ENCODE measurements at regions not wholly inside any gene's neighbourhood (a gene's known extent, or its start where the extent isn't known, plus 50 kb on each side); places are given as distances from the start of the nearest gene placed in this dataset.
"Not testable (repeated sequence)": the region's sequence is repeated elsewhere in the genome, so short reads cannot be mapped to it uniquely, and the experiment has no call there.

GRCh38 chr17:53748159-53748820 is 74.4 kb upstream of the KIF2B start:
- POLR2A ChIA-PET; BruUV-seq (replicated peaks); H3K36me3 ChIP-seq (ENCODE audit: control insufficient read depth, insufficient read depth, low read length); H3K27me3 ChIP-seq (ENCODE audit: control insufficient read depth, insufficient read depth, low read length); H3K4me1 ChIP-seq (ENCODE audit: control insufficient read depth, insufficient read depth, low read length); CTCF ChIA-PET; H3K27ac ChIP-seq (ENCODE audit: low read length); DNase-seq (ENCODE audit: low read depth, low spot score); H3K4me3 ChIP-seq (ENCODE audit: low read depth in 2 of 2, low read length in 2 of 2); in situ Hi-C loops (cut with HindIII; ENCODE audit: low pct_unique_long_range_greater_than_20kb, low sequenced_read_pairs); intact Hi-C loops (cut with micrococcal nuclease; ENCODE audit: unreplicated experiment); ATAC-seq; H3K9me3 ChIP-seq (ENCODE audit: control insufficient read depth, insufficient read depth, low read depth, low read length): not testable (repeated sequence)

DNA sequence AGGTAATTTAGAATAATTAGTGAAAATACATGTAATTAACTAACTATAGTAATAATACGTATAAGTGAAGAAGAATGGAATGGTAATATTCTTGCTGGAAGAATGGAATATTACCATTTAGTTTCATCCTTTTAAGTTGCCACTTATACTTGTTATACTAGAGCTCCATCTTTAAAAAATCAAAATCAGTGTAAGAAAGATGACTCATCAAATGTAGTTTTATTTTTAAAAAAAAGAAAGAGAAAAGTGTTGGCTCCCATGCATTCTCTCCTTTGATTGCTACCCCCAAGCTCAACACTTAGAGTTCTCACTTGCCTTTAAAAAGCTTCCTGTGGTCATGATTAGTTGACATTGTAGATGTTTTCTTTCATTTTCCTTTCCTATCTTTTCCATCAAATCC is 82.4 kb upstream of the KIF2B start:
- no TSS peak for BruUV-seq (replicated peaks)
- Histone ChIP-seq H3K27me3 (ENCODE audit: control insufficient read depth, insufficient read depth, low read length) (no peaks in the 10 kb centered on the region), H3K27ac (ENCODE audit: low read length) (no peak overlapping the region), H3K36me3 (ENCODE audit: control insufficient read depth, insufficient read depth, low read length) (no peaks in the 10 kb centered on the region), H3K9me3 (ENCODE audit: control insufficient read depth, insufficient read depth, low read depth, low read length) (no peaks in the 10 kb centered on the region), H3K4me1 (ENCODE audit: control insufficient read depth, insufficient read depth, low read length) (no peaks in the 10 kb centered on the region), H3K4me3 (ENCODE audit: low read depth in 2 of 2, low read length in 2 of 2) (no peak overlapping the region)
- intact Hi-C loops (cut with micrococcal nuclease; ENCODE audit: unreplicated experiment) (no loop called here), in situ Hi-C loops (cut with HindIII; ENCODE audit: low pct_unique_long_range_greater_than_20kb, low sequenced_read_pairs) (no loop called here)
- ATAC-seq (no peak), DNase-seq (ENCODE audit: low read depth, low spot score) (no peak)
- CTCF ChIA-PET = no interaction called here
- POLR2A ChIA-PET = no interaction called here
- TF ChIP-seq POLR2AphosphoS5 (IDR thresholded peaks at IDR 0.05; ENCODE audit: low read depth, low read length) = no peak
- TF ChIP-seq, protein P1, sequence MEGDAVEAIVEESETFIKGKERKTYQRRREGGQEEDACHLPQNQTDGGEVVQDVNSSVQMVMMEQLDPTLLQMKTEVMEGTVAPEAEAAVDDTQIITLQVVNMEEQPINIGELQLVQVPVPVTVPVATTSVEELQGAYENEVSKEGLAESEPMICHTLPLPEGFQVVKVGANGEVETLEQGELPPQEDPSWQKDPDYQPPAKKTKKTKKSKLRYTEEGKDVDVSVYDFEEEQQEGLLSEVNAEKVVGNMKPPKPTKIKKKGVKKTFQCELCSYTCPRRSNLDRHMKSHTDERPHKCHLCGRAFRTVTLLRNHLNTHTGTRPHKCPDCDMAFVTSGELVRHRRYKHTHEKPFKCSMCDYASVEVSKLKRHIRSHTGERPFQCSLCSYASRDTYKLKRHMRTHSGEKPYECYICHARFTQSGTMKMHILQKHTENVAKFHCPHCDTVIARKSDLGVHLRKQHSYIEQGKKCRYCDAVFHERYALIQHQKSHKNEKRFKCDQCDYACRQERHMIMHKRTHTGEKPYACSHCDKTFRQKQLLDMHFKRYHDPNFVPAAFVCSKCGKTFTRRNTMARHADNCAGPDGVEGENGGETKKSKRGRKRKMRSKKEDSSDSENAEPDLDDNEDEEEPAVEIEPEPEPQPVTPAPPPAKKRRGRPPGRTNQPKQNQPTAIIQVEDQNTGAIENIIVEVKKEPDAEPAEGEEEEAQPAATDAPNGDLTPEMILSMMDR (IDR thresholded peaks at IDR 0.05) = no peak
- no peak for TF ChIP-seq SIN3A (IDR thresholded peaks at IDR 0.05; ENCODE audit: borderline replicate concordance, insufficient read depth, low read depth, low read length)
- no peak for TF ChIP-seq TCF7L2 (IDR thresholded peaks at IDR 0.05; ENCODE audit: low read depth, low read length)
- TF ChIP-seq, protein P2, sequence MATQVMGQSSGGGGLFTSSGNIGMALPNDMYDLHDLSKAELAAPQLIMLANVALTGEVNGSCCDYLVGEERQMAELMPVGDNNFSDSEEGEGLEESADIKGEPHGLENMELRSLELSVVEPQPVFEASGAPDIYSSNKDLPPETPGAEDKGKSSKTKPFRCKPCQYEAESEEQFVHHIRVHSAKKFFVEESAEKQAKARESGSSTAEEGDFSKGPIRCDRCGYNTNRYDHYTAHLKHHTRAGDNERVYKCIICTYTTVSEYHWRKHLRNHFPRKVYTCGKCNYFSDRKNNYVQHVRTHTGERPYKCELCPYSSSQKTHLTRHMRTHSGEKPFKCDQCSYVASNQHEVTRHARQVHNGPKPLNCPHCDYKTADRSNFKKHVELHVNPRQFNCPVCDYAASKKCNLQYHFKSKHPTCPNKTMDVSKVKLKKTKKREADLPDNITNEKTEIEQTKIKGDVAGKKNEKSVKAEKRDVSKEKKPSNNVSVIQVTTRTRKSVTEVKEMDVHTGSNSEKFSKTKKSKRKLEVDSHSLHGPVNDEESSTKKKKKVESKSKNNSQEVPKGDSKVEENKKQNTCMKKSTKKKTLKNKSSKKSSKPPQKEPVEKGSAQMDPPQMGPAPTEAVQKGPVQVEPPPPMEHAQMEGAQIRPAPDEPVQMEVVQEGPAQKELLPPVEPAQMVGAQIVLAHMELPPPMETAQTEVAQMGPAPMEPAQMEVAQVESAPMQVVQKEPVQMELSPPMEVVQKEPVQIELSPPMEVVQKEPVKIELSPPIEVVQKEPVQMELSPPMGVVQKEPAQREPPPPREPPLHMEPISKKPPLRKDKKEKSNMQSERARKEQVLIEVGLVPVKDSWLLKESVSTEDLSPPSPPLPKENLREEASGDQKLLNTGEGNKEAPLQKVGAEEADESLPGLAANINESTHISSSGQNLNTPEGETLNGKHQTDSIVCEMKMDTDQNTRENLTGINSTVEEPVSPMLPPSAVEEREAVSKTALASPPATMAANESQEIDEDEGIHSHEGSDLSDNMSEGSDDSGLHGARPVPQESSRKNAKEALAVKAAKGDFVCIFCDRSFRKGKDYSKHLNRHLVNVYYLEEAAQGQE (IDR thresholded peaks at IDR 0.05; ENCODE audit: insufficient read depth in 1 of 2, low read depth in 2 of 2, low read length in 1 of 2) = no peak

GRCh38 chr17:53736516-53737240 is 86.0 kb upstream of the KIF2B start:
- no peak for DNase-seq (ENCODE audit: low read depth, low spot score)
- ChIA-PET CTCF (no interaction called here), POLR2A (no interaction called here)
- BruUV-seq (replicated peaks) = no TSS peak
- no peak for ATAC-seq
- no peaks in the 10 kb centered on the region for H3K36me3 ChIP-seq (ENCODE audit: control insufficient read depth, insufficient read depth, low read length)
- intact Hi-C loops (cut with micrococcal nuclease; ENCODE audit: unreplicated experiment) (no loop called here), in situ Hi-C loops (cut with HindIII; ENCODE audit: low pct_unique_long_range_greater_than_20kb, low sequenced_read_pairs) (no loop called here)
- H3K27me3 ChIP-seq (ENCODE audit: control insufficient read depth, insufficient read depth, low read length) = no peaks in the 10 kb centered on the region
- no peak for TF ChIP-seq POLR2AphosphoS5 (IDR thresholded peaks at IDR 0.05; ENCODE audit: low read depth, low read length)
- no peak for TF ChIP-seq SIN3A (IDR thresholded peaks at IDR 0.05; ENCODE audit: borderline replicate concordance, insufficient read depth, low read depth, low read length)
- no peak overlapping the region for H3K27ac ChIP-seq (ENCODE audit: low read length)
- no peak overlapping the region for H3K4me3 ChIP-seq (ENCODE audit: low read depth in 2 of 2, low read length in 2 of 2)
- no peaks in the 10 kb centered on the region for H3K4me1 ChIP-seq (ENCODE audit: control insufficient read depth, insufficient read depth, low read length)
- H3K9me3 ChIP-seq (ENCODE audit: control insufficient read depth, insufficient read depth, low read depth, low read length) = no peaks in the 10 kb centered on the region

Measured in Panc1 (cell line).